IPS DF 4.7 (cell line): ENCODE measurements at regions not wholly inside any gene's neighbourhood (a gene's known extent, or its start where the extent isn't known, plus 50 kb on each side); places are given as distances from the start of the nearest gene placed in this dataset.
"Not testable (repeated sequence)": the region's sequence is repeated elsewhere in the genome, so short reads cannot be mapped to it uniquely, and the experiment has no call there.

Source experiments
- DNase-seq: peaks from one replicate; pipeline ENCODE4 v3.0.0-alpha.2; 2013; ENCODE audit warnings: low spot score; ENCODE audit errors: extremely low read depth

DNA sequence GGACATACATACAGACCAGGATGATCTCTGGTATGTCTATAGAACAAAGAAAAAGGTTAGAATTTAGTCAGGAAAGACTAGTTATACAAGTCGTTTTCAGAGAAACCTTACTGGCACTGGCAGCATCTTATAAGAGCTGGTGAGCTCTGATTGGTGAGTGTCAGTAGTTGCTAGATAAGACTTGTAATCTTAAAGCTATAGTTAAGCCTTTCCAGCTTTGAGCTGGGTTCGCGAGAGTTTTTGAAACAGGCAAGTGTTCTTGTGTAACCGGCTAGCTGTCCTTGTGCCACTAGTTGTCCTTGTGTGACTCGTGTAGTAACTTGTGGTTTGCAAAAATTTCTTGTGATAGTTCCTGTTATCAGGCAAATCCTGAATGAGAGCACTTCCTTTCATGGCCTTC lies 740.9 kb downstream of the GALC start:
- no peak for DNase-seq

- no peak for DNase-seq
These were observed 742.0 kb downstream of the GALC start for GRCh38 chr14:87251011-87251410.

DNA sequence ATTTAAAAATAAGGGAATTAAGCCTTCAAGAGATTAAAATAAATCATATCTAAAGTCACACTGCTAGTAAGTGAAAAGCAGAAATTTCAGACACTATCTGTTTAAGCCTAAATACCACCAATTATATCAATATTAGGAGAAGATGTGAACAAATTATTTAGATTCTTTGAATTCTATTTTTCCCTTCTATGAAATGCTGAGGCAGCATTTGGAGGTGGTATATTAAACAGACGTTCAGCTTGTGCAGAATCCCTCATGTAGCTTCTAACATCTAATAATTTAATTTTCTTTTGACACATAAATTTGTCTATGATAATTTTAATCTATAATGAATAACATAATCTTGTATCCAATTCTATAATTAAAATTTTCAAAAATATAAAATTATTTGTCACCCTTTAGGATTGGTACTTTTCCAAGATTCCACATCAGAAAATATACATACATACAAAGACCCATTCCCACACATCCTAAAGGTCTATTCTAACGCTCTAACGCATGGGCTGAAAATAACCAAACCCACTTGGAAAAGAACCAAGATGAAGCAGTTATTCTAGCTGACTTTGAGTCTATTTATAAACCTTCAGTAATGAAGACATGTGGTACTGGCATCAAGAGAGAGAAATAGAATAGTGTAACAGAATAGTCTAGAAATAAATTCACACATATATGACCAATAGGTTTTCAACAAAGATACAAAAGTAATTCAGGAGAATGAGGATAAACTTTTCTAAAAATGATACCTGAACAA lies 751.8 kb downstream of the GALC start:
- DNase-seq = no peak

DNA sequence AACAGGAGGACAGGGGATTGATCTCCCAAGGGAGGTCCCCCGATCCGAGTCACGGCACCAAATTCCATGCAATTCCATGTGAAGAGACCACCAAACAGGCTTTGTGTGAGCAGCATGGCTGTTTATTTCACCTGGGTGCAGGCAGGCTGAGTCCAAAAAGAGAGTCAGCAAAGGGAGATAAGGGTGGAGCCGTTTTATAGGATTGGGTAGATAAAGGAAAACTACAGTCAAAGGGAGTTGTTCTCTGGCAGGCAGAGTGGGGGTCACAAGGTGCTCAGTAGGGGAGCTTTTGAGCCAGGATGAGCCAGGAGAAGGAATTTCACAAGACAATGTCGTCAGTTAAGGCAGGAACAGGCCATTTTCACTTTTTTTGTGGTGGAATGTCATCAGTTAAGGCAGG lies 752.7 kb downstream of the GALC start:
- DNase-seq = not testable (repeated sequence)

GRCh38 chr14:87233806-87234384 lies 759.1 kb downstream of the GALC start:
- DNase-seq = no peak

DNA sequence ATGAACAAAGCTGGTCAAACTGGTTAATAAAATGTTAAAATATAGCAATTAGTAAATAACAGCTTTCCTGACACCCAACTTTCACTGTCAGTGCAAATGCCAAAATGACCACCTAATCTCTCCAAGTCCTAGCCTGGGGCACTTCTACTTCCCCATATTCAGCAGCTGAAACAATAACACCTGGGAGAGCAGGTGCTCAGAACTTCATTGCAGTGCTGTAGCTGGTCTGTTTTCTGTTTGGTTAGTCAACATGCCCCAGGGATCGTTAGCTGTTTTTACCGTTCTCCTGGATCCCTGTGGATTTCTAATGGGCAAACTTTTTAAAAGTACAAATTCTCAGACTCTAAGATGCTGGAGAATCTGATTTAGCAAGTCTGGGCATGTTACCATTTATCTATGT lies 759.7 kb downstream of the GALC start:
- no peak for DNase-seq

- no peak for DNase-seq
These were observed 761.5 kb downstream of the GALC start for GRCh38 chr14:87231336-87232026.

- DNase-seq = no peak
These were observed 762.3 kb downstream of the GALC start for GRCh38 chr14:87230726-87231125.

- DNase-seq = no peak
These were observed 763.9 kb downstream of the GALC start for GRCh38 chr14:87229131-87229530.

DNA sequence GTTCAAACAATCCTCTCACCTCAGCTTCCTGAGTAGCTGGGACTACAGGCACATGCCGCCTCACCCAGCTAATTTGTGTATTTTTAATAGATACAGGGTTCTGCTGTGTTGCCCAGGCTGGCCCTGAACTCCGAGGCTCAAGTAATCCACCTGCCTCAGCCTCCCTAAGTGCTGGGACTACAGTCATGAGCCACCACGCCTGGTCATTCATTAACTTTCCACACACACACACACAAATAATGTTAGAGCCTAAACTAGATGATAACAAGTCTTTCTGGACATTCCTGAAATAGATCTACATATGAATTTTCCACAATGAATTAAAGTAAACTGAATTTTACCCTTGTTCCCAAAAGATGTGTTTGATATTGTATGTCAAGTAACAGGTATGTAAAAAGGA lies 776.0 kb downstream of the GALC start:
- no peak for DNase-seq

DNA sequence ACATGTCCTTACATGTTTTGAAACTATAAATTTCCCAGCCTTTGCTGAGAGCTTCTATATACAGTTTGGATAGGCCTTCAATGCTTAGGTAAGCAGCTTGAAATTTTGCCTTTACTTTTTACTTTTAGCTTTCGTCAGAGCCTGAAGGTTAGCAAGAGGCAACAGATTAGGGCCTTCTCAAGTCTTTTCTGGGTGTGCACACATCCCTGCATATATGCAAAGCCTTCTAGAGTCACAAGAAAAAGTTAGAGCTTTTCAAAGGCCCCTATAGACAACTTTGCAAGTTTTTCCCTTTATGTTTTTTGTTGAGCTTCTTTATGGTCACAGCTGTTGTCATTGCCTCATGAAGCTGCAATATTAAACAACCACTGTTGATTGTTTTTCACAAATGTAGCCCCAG lies 778.4 kb downstream of the GALC start:
- no peak for DNase-seq

DNA sequence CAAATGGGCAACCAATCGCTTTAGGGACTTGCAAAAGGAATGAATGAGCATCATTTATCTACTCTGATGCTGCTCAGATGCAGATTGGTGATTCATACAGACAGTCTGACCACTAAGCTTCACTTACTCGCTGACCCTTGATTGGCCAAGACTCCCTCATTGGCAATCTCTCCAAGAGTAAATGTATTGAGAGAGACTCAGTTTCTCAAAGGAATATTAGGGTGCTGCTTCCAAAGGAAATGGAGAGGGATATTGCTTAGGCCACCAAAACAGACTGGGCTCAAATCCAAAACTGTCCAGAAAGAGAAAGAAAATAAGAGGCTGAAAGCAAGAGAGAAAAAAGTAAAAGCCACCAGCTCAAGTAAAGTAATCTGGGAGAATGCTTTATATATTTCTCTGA lies 785.2 kb downstream of the GALC start:
- no peak for DNase-seq

DNA sequence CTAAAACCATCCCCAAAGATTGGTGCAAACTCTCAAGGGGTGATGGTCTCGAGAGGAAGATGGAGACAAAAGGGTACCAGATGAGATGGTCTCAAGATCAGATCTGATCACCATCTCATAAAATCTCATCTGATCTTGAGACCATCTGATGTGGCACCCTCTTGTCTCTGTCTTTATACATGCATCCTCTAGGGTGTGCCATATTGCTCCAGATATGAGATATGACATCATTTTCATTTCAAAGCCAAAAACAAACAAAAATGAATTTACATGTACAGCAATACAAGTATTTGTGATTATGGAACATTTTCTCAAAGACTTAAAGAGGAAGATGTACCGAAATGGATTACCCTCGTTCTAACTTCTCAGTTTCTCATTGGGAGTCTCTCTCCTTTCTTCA lies 787.2 kb downstream of the GALC start:
- DNase-seq = no peak

DNA sequence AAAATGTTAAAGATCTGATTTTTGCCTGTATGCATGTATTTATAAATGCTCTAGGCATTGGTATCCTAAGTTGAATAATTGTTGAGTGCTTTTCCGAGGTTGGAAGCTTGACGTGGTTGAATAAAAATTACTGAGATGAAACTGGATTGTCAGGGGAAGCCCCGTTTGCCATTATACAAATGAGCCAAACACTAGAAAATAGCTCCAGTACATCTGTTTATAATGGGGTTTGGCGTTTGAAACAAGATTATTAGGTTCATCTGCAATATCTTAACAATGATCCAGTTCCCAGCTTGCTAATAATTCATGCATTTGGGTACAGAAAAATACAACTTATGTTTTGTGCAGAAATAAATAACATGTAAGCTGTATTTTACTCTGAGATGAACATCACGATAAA lies 789.6 kb downstream of the GALC start:
- DNase-seq = no peak

DNA sequence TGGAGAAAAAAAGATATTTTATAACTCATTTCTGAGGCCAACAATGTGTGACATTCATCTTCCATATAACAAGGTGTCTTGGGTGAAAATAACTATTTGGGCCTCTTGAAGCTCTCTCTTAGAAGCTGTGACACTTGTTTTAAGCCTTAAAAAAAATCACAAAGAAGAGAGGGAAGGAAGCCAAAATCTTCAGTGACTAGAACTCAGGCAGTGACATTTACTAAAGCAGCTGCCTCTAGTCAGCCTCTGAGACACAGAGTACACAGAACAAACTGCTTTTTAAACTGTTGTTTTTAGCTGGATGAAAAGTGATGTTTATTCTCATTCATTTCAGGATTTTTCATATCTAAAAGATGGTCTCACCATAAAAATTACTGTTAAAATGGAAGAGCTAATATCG lies 793.6 kb downstream of the GALC start:
- DNase-seq = no peak

DNA sequence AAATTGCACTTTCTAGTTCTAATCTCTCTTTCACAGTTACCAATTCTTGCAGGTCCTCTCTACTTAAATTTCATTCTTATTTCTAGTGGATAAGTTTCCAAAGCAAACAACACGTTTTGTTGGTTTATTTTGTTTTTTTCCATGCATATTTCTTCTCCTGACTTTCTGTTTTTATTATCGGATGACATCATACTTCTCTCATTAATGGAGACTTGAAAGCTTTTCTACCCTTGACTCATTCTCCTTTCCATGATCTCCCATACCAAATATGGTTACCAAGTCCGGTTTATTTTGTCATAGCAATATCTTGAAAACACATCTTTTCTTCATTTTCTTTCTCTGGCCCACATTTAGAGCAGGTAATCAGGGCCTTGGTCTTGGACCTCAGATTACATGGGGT lies 796.5 kb downstream of the GALC start:
- no peak for DNase-seq

GRCh38 chr14:87187786-87188185 lies 805.2 kb downstream of the GALC start:
- DNase-seq = no peak

GRCh38 chr14:87186737-87187136 lies 806.2 kb downstream of the GALC start:
- DNase-seq = no peak

- DNase-seq = no peak
These were observed 806.9 kb downstream of the GALC start for GRCh38 chr14:87185961-87186560.

- DNase-seq = no peak
These were observed 808.8 kb downstream of the GALC start for GRCh38 chr14:87184180-87184579.

- no peak for DNase-seq
These were observed 811.7 kb downstream of the GALC start for GRCh38 chr14:87181288-87181687.

DNA sequence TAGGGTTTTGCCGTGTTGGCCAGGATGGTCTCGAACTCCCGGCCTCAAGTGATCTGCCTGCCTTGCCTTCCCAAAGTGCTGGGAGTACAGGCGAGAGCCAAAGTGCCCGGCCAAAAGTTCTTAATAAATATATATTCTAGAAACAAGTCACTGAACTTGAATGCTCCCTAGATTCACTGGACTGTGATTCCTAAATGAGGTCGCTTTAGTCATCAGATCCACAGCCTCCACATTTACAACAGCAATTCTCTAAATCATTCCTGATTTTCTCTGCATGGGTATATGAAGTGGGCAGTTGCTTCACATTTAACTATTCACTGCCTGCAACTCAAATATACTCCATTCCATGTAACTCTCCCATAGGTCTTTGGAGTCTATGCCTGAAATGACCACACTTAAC lies 813.0 kb downstream of the GALC start:
- no peak for DNase-seq
